ENCODE measurements at regions not wholly inside any gene's neighbourhood (a gene's known extent, or its start where the extent isn't known, plus 50 kb on each side); places are given as distances from the start of the nearest gene placed in this dataset.
"Not testable (repeated sequence)": the region's sequence is repeated elsewhere in the genome, so short reads cannot be mapped to it uniquely, and the experiment has no call there.

DNA sequence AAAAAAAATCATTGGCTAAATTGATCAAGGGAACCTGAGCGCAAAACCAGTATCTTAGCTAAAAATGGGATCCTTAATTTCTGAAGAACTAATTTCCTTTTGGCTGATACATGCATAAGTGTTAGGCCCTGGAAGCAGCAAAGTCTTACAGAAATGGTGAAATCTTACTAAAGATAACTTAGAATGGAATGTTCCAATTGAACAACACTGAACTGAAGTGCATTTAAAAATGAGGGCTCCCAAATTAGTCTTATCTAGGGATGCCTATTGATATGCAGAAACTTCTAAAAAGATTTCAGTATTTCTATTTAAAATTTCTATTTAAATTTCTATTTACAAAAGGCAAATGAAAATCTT is 120.7 kb upstream of the BANK1 start:
- no peak for DNase-seq

DNA sequence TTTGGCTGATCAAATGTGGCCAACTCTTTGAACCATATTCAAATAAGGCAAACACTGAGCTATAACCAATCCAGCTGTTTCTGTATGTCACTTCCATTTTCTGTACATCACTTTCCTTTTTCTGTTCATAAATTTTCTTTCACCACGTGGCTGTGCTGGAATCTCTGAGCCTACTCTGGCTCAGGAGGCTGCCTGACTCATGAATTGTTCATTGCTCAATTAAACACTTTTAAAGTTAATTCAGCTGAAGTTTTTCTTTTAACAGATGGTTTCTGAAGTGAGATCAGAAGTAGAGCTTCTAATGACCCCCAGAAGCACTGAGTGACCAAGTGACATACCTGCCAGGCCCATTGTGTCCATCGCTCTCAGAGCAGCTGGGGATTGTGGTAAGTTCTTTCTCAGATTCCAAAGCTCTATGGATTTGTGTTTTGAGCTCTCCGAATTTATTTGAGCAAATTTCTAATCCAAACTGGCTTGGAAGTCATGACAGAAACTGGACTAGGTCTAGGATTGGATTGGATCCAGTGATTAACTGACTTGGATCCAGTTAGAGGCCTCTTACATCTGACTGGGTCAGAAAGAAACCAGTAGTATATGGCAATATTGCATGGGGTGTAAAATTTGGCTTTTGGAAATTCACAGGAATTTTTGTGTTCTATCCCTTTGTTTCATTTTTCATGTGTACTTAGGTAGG is 121.2 kb upstream of the BANK1 start:
- DNase-seq, result no peak

DNA sequence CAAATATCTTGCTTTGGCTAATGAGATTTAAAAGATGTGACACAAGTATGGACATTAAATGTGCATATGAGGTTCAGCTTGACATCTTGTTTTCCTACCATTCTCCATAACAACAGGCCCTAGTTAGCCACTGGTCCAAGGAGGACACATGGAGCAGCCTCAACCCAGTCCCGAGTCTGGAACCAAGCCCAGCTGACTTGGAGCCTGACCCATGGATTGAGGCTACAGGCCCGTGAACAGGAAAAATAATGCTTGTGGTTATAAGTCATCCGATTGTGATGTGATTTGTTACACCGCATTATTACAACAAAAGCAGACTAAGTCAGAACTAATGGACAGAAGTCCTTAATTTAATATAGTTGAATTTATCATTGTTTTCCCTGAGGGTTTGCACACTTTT is 123.2 kb upstream of the BANK1 start:
- DNase-seq, result no peak

DNA sequence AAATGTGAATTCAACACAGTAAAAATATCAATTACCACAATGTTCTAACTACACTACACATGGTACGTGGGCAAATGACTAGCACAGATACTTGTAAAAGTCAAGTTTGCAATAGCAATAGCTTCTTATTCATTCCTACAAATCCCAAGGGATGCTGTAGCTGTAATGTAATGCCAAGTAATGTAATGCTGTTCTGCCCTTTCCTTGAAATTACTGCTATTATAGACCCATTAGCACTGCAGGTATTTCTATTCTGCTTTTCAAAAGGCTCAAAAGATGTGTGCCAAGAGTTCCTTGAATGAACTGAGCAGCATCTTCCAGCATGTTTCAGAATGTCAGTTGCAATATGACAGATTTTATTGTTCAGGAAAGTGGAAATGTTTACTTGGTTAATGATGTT is 129.9 kb upstream of the BANK1 start:
- DNase-seq, result no peak

DNA sequence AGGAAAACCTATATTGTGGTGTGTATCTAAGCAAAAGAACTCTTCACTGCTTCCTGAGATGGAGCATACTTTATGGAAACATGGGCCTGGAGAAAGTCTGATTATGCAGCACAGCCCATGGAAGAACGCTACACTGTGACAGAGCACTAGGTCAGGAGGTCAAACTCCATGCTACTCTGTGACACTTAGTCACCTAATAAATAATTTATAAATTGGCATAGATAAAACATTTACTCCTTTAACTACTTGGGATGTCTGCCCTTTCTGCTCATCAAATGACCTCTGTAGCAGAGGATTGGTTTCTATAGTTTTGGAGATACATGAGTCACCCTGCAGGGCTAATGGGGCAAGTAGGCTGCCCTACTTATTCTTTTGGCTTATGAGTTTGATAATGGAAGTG is 134.7 kb upstream of the BANK1 start:
- DNase-seq, result no peak

DNA sequence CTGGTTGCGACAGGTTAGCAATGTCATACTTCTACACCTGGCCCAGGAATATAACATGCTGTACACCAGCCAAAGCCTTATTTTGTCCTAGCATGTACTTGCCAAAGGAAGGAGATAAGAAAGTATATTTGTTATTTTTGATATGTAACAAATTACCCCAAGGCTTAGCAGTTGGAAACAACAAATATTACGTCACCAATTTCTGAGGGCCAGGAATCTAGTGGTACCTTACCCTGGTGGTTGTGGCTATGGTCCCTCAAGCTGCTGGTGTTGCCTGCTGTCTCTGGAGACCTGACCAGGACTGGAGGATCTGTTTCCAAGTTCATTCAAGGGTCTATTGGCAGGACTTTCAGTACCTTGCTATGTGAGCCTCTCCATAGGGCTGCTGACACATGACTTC is 135.5 kb upstream of the BANK1 start:
- DNase-seq, result no peak

DNA sequence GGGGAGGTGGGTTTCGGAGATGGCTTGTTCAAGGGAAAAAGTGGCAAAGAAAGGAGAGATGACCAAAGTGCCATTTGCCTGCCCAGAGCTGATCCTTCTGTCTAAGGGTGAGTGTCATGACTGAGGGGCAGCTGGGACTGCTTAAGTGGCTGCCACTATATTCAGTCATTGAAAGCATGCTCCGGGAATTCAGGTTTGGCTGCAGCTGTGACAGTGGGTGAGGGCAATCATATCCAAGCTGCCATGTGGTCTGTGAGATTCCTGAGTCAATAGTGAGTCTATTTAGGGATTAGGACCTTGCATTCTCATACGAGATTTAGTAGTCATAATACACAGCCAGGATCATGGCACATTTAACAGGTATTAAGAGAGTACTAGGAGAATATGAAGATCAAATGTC is 138.8 kb upstream of the BANK1 start:
- no peak for DNase-seq

DNA sequence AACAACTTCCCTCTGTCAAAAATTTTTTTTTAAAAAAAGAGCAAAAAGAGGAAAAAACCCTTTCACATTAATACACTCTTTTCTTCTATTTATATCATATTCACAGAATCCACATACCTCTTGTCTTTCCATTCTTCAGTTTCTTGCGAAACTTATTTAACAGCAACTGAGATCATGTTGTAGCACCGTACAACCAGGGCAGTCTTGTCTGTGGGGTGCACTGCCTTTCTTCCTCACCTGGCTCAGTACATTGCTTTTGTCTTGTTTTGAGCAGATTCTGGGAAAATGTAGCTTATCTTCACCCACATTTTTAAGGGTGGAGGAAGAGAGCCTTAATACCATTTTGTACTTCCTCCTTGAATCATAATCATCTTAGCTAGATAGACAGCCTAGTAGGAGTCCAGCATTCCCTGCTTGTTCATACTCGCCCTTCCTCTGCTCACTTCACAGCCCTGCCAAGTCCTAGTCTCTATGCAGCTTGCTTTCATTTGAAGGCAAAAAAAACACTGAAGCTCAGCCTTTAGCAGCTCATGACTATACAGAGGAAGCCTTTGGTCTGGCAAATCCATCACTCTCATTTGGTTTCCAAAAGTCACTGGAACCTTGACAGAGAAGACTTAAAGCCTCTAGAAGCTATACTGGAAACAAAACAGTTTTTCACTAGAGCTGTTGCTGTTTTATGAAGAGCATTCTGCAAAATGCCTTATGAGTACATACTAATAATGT is 140.6 kb upstream of the BANK1 start:
- no peak for DNase-seq

DNA sequence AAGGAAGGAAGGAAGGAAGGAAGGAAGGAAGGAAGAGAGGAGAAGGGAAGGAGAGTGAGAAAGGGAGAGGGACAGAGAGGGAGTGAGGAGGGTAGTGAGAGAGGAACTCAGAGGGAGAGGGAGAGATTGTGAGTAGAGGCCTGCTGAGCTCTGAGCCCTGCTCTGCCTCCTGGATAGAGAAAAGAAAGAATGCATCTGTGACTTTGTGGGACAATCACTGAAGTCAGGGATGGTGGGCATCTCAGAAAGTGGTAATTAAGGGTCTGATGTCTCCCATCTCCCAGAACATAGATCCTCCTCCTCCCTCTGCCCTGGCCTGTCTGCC is 142.9 kb upstream of the BANK1 start:
- no peak for DNase-seq

DNA sequence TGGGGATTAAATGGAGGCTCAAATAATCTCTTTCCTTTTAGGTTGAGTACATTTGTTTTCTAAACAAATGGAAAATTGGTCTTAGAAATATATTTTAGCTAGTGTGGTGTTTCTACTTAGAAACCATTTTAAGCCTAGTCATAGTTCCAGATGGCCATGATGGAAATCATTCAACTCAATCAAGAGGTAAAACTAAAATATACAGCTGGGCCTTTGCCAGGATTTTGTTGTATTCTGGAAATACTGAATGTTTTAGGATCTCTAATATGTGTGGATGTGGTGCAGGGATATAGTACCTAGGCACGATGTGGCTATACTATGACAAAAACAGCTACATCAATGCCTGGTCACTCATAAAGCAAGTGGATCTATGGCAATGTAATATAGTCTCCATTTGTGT is 146.0 kb upstream of the BANK1 start:
- no peak for DNase-seq

DNA sequence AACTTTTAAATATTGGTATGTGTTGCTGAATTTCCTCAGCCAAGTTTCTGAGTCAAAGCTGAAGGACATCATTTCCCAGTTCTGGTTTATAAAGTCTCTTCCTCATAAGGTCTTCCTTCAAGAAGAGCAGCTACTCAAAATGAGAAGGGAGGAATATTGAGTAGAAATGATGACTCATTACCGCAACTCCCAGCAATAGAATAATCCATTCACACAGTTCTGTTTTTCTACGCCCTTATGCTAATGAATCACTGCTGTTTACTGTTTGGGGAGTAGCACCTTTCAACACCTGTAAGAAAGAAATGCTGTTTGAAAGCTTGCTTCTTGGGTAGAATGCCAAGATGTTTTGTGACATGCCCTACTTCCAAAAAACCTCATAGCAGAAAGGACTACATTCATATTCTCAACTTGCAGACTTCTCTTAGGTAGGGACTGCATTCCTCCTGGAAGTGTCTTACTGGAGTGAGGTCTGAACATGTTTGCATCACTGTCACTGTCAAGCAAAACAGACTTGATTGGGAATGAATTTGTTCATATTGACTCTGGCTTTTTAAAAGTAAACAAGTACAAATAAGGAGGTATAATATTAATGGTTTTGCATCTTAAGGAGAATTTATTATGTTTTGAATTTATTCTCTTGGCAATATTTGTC is 147.2 kb upstream of the BANK1 start:
- DNase-seq, result no peak

DNA sequence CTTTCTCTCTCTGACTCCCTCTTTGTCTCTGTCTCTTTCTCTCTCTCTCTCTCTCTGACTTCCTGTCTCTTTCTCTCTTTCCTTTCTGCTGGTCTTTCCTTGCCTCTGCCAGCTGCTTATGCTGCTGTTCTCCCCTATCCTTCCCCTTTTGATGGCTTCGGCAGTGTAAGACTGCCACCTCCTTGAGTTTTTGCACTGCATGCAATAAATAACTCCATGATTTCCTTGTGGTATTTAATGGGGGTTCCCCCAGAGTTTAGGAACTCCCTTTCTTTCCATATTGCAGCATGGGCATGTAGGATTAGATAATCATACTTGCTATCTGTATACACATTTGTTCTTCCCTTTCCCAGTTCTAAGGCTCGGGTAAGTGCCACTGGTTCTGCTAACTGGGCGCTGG is 157.8 kb upstream of the BANK1 start:
- not testable (repeated sequence) for DNase-seq

DNA sequence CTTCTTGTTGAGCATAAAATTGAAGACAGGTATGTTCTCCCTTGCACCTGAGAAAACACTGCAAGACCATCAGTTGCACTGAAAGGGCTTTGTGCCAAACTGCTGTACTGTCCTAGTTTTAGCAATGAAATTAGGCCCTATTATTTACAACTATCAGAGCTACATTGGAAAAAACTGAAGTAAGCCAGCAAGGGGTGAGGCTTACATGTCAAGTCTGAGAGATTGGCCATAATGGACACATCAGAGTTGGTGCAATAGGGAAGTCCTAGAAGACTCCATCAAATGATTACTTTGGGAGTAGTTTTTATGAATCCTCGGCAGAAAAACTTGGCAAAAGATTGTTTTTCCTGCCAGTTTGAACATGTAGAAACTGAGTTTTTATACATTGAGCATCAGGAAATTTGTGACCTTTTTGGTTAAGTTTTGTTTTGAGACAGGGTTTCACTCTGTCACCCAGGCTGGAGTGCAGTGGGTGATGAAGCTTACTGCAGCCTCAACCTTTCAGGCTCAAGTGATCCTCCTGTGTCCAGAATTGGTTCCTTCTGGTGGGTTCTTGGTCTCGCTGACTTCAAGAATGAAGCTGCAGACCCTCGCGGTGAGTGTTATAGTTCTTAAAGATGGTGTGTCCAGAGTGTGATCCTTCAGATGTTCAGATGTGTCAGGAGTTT is 160.1 kb upstream of the BANK1 start:
- no peak for DNase-seq

DNA sequence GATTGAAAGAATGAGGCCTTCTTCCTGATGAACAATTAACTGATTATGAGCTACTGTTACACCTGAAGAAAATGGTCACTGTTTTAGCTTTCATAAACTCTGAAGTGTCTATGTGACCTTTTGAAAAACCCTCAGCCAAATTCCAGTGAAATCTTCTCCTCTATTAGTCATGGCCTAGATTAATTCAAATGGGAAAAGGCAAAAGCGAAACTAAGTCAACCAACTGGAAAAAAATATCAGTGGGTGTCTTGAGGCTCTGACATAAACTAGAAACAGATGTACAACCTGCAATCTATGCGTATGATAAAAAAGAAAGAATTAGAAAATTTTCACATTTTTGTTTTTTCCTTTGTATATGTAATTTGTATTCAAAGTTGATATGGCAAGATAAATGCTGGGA is 169.4 kb upstream of the BANK1 start:
- DNase-seq, result no peak

DNA sequence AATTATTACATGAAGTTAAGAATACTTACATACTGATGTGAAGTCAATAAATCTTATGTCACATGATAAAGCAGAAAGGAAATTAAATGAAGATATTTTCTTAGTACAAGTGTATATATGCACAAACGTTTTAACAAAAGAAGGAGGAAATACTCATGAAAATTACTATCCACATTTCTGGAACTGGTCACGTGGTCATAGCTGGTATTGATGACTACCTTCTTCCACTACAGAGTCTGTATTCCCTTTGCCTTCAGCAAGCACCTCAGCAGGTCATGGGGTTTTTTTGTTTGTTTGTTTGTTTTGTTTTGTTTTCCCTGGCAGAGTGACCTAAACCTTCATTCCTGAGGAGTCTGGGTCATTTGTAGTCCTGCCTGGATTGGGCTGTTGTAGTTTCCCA is 174.9 kb upstream of the BANK1 start:
- no peak for DNase-seq

DNA sequence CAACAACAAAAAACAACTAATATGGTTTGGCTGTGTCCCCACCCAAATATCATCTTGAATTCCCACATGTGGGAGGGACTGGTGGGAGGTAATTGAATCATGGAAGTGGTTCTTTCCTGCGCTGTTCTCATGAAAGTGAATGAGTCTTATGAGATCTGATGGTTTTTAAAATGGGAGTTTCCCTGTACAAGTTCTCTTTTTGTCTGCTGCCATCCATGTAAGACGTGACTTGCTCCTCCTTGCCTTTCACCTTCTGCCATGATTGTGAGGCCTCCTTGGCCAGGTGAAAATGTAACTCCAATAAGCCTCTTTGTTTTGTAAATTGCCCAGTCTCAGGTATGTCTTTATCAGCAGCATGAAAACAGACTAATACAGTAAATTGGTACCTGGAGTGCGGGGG is 183.5 kb upstream of the BANK1 start:
- not testable (repeated sequence) for DNase-seq

DNA sequence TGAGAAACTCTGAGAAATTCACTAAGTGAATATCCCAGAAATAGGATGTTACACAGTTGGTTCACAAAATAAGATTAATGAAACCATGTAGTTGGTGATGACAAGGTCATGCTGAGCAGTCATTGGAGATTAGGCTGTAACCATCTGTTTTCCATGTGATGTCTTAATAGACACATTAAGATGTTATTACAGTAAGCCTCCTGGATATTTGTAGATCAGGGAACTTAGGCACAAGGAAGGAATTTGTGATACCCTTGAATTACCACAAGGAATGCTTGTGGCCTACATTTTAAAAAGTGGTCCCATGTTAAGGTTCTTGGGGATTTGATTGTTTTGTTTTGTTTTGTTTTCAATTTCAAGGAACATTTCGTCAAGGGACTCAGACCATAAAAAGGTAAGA is 185.6 kb upstream of the BANK1 start:
- no peak for DNase-seq

DNA sequence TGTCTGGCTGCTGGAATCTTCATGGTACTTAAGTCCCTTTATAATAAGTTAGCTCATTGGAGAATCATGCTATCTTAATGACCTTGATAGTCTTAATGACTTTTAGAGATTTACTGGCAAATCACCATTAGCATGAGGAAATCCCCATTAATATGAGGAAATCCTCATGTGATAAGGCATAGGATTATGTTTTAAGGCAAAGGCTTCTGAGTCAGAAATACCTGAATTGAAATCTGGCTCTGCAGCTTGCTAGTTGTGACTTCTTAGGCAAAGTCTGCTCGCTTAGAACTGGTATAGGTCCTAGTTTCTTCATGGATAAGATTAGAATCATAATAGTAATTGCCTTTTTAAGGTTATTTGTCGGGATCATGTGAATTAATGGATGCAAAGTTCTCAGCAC is 190.2 kb upstream of the BANK1 start:
- no peak for DNase-seq

DNA sequence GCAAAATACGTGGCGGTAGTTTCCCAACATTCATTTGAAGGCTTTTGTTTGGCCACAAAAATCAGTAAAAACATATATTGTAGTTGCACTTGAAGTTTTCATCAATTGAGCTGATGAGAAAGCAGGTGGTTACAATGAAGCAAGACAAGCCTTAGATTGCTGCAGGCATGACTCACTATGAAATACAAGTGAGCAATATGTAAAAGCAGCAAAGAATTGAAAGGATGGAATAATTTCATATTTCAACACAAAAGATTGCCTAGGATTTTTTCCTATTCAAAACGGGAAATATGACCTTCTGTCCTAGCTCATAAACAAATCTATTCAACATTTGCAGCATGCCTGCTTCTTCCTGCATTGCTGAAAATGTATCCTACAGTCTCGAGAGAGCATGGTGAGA is 190.9 kb upstream of the BANK1 start:
- no peak for DNase-seq

DNA sequence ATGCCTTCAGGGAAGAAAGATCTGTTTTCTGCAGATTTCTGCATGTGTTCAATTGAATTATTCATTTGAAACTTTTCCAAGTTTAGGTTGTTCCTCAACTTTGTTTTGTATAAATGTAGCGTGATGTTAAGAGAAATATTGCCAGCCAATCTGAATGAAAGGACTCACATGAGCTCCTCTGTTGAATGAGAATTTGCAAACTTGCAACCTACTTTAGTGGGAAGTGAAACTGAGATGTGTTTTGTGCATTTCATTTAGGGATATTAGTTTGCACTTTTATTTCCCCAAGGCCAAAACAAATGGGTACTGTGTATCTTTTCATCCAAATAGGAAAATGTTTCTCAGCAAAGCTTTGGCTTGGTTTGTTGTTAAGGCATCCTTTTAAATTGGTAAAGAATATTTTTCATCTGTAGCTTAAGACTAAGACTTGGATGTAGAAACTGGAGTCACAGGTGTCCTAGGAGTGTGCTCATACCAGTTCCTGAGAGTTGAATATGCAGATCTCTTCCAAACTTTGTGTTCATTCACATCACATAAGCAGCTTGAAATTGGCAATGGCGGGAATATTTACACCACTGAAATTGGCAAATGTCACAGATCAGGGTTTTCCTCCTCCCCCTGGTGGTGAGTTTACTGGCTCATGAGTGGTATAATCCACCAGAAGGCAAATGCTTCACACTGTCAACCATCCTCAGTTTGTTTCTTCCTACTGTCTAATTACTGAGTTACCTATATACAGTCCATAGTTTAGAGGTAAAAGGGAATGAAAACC is 193.6 kb upstream of the BANK1 start:
- peak; percentile 12 for DNase-seq

DNA sequence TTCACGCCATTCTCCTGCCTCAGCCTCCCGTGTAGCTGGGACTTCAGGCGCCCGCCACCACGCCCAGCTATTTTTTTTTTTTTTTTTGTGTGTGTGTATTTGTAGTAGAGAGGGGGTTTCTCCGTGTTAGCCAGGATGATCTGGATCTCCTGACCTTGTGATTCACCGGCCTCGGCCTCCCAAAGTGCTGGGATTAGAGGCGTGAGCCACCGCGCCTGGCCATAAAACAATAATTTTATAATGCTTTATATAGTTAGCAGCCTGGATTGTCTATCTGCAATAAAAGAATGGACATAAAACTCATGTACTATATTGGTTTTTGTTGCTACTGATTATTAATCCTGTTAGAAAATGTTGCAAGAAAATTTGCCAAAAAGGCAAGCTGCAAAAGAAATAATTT is 195.9 kb upstream of the BANK1 start:
- no peak for DNase-seq

DNA sequence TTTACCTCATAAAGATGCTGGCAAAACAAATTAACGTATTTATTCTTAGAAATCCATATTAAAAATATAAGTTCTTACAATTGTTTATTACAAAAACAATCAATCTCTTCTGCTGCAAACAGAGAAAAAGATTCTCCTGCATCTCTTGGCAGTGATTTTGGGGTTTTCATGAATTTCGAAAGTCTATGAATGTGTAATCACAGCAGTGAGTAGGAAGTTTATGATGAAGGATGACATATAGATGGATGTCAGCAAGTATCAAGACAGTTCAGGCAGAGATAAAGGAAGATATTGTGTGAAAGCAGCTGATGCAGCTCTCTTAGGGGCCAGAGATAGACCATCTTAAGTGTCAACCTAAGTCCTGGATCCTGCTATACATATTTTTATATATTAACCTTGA is 196.9 kb upstream of the BANK1 start:
- no peak for DNase-seq

DNA sequence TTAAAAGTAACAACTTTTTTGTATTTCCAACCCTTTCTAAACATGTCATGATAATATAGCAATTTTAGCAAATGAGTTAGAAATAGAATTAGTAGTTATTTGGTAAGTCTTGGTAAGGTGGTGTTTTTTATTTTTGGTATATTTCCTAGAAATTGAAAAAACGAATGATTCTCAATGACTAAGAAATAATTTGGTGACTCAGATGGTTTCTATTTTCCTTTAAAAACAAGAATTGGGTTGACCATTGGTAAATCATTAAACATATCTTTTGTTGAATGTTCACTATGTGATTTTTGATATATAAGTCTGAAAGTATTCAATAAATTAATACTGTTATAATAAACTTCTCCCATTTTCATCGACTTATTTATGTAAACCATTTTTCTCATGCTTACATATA is 206.2 kb upstream of the BANK1 start:
- no peak for DNase-seq
